Amygdala (tissue), 56 donors: ENCODE measurements at regions not wholly inside any gene's neighbourhood (a gene's known extent, or its start where the extent isn't known, plus 50 kb on each side); places are given as distances from the start of the nearest gene placed in this dataset.

Experiments used
- DNase-seq, 56 donors: peaks; one replicate each; lab custom pipeline; 2025; lab: John Stamatoyannopoulos, UW

DNA sequence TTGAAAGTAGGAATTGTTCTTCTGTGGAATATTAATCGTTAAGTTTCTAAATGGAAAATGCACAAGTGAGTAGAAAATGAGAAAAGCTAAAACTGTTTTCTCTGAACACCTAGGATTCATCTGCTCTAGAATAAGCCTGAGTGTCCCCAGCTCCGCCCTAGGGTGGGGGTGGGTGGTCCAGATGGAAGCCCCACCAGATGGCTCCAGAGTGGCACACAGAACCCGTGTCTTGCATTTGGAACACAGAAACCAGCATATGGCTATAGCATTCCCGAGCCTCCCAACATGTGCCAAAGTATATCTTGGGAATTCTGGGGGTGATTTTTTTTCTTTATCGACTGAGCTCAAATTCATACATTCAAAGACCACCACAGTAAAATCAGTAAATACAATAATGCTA lies 517.7 kb upstream of the PSMD7 start:
- DNase-seq, result peak in 7 of 56 donors; percentile 1 to 26 (median 6)

DNA sequence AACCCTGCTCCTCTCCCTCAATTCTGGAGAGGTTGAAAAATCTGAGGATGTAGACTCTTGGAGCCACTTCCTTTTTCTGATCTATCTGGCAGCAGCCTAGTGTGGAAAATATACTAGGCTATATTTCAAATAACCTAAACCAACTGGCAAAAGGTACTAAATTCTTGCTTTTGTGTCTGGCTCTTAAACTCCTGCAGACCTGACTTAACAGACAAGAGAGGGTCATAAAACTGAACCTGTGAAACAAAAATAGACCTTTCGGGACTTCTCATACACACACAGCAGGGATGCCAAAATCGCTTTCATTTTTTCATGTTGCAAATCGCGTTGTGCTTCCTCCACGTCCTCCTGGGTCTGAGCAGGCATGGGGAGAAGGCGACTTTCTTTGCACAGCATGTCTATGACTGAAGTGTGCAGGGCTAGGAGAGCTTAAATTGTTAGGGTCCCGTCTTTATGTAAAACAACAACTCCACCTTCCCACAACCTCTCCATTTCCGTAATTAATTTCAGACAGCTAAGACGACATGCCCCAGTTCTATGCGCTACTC lies 520.7 kb upstream of the PSMD7 start:
- no peak for DNase-seq

DNA sequence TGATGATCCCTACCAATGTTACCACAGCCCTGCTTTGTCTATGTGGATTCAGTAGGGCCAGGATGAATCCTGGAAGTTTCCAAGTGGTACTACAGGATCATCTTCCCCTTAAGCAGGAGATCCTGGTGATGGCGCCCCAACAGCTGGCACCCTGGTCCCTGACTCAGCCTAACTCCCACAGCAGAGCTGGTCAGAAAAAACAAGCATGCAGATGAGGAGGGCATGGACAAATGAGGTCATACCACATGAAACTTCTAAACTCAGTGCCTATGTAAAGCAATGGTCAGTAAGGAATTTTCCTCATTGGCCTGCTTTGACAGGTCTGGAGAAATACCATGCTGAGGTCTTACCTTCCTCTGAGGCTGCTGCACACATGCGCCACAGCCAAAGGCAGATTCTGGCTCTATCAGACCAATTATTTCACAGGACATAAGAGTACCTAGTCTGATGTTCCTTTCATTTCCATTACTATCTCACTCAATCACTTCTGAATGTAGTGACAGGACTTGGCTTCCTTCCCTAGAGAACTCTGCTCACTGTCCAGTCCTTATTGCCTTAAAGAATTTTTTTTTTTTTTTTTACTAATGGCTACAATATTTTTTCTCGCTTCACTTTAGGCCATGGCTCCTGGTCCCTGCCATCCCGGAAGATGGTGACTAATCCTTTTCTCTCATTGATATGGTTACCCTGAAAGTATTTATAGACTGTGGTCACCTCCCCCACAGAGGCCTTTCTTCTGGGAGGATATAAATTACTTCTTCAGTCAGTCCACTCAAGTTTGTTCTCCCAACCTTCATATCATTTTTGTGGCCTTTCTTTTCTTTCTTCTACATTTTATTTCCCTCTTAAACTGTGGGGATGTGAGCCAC lies 525.2 kb upstream of the PSMD7 start:
- DNase-seq, result no peak

DNA sequence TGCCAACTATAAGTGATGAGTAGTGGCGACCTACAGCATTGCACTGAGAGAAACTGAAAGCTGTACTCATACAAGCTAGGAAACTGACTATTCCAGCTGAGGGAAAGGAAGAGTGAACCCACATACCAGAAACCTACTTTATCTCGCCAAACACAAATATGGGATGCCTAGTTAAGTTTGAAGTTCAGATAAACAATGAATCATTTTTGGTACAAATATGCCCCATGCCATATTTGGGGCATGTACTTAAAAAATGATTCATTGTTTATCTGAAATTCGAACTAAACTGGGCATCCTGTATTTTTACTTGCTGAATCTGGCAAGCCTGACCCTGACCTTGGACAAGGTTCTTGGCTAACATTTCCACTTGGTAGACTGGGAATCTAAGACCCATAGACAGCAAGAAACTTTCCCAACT lies 527.8 kb upstream of the PSMD7 start:
- DNase-seq, result no peak

DNA sequence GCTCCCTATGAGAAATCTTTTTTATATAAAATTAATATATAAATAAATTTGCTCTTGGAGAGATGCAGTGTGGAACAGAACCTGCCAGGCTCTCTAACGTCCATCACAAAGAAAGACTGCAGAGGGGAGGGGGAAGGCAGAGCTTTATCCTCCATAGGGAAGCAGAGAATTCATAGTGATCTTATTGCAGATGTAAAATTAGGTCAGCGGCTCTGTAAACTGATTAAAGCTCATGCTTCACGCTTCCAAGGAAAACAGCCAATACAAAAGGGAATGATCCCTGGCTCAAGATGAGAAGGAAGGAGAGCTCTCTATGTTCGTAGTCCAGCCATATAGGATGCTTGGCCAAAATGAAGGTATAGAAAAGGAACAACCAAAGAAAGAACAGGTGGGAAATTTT lies 532.3 kb upstream of the PSMD7 start:
- DNase-seq, result no peak

DNA sequence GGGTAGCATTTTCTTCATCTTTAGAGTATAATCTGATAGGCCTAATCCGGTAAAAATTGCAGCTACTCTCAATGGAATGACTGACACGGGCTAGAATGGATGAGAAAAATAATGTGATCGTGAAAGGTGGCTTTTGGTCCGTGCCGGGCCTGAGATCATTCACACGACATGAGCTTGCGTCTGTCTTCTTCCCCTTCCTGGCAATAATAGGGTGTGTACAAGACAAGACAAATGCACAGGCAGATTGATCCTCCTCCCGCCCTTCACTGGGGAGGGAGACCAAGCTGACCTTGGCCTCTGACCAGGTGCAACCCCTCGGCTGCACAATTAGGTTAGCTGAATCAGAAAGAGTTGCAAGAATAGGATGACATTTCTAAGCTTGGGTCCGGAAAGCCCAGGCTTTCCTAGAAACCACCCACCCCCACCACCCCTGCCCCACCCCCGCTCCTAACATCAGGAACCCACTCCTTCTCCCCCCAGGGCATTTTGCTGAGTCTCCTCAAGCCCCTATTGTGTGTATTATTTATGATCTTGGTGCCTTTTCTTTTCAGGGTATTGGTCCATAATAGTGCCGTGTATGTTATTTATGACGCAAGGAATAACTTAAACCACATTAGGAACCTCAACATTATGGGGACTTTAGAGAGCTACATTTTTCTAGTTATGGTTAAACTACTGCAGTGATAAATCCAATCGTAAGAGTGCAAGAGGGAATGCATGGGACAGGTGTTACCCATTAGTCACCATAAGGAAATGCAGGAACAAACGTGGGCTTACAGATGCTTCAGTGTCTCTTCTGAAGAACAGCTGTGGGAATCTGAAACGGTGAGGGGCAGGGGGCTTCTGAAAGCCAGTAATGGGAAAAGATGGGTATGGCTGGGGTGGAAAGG lies 540.1 kb upstream of the PSMD7 start:
- no peak for DNase-seq

DNA sequence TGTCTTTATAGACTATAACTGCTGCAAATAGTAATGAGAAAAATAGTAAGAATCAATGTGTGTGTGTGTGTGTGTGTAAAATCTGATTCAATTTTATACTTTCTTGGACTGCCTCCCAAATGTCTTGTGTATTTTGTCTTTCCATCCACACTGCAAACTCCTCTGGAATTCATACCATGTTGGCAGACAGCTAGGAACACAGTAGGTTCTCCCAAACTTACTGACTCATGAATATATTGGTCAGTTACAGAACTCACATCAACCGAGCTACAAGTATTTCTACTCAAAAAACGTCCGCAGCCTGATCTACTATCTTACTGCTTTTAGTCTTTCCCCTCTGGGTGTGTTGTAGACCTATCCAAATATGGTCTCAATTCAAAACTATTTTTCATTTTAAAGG lies 542.7 kb upstream of the PSMD7 start:
- no peak for DNase-seq

DNA sequence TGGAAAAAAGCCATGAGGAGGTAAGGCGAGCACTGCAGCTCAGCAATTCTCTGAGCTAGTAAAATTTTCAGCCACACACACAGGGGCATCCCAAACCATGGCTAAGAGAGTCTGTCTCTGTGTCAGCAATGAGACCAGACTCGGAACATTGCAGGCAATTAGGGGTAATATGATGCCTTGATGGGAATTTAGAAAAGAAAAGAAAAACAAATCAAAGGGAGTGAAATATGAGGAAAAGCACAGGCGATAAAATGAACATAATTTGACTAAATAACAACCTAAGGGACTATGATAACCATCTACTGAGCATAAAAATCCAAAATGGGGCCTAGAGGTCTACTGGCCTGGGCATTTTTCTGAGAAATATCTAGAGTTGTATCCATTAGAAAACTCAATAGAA lies 546.0 kb upstream of the PSMD7 start:
- no peak for DNase-seq

DNA sequence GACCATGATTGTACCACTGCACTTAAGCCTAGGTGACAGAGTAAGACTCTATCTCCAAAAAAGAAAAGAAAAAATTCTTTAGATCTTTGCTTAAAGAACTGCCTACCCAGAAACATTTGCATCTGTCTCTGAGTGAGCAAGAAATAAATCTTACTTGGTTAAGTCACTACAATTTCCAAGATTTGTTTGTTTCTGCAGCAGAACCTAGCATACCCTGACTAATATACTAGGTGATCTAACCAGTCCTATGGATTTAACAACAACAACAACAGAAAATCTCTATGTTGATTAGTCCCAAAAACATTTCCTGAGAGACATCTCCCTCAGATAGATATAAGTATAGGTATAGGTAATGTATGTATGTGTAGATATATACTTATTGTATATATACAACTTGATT lies 549.3 kb upstream of the PSMD7 start:
- no peak for DNase-seq

DNA sequence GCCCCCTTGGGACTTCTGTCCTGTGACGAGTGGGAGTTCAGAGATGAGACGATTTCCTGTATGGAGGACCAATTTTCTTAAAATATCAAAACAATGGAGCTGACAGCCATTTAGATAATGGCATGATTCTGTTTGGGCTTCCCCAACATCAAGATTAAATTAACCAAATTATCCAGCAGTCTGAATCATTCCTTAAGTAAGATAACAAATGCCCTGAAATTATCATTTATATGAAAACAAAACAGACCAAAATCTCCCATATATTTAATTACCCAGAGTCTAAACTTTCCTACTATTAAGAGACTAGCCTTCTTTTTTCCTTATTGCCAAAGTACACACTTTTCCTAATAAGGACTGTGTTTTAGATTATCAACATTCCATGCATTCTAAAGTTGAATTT lies 550.1 kb upstream of the PSMD7 start:
- no peak for DNase-seq

DNA sequence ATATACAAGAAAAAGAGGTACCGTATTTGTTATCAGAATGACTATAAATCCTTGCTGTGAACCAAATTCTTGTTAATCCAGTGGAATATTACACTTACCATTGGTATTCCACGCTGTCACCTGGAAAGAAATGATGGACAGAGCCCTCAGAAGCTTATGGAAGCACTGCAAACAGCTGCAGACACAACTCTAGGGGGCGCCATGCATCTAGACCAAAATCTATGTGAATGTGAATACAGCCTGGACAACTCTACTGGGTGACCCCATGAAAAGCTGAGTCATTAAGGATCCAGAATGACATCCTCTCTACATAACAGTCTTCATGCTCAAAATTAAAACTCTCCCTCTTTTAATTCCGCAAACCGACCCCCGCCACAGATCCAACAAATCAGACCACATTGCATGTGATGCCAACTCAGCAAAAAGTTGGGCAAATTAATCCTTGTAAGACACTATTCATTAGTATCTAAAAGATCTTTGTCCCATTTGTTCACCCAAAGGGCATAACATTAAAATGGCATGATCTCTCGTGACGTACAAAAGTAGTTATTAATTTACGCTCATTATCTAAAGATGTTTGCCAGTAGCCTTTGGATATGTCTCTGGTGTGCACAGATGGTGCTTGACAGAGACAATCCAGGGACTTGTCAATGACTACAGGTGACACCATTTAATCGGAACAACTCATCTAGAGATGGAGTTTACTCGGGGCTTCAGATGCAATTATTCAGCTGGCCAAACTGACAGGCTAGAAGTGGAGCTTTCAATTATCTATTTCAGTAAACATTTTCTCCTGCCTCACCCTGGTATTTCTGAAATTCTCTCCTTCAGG lies 552.7 kb upstream of the PSMD7 start:
- peak in 1 of 56 donors; percentile 0 for DNase-seq

DNA sequence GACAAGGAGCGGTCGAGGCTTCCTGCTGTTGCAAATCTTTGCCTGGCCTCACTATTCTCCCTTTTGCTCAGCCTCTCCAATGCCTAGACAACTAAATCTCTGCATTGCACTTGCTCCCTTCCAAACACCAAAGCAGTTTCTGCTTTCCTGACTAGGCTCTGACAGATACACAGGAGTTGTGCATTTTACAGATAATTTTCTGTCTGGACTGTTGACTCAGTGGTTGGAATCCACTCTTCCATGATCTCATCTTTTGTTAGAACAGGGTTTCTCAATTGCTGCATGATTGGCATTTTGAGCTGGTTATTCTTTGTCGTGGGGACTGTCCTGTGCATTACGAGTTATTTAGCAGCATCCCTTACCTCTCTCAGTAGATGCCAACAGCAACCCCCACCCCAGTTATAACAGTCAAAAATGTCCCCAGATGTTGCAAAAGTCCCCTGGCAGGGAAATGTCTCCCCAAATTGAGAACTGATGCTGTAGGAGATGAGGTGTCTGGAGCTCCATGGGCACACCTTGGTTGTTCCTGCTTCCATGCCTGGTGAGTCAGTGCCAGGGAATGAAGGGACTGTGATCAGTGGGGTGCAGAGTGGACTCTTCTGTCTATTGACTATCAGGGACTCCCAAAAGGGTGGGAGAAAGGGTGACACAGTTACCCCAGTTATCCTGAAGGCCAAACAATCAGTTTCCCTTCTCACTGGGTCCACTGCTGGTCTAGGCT lies 557.4 kb upstream of the PSMD7 start:
- DNase-seq, result no peak

DNA sequence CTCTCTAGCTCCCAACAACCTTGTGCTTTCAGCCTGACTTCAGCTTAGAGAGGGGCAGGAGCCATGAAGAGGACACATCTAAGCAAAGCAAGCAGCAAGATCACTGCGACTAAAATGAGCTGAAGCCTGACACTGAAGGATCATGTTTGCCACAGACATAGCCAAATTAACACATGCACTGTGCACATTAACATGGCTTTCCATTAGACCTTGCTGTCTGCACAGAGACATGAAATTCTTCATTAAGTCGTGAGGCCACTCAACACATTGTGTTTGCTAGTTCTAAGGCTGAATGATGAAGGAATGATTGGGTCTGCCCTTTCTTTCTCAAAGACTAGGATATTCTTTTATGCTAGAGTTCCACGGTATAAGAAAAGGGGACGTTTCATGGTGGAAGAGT lies 558.3 kb upstream of the PSMD7 start:
- DNase-seq, result no peak

DNA sequence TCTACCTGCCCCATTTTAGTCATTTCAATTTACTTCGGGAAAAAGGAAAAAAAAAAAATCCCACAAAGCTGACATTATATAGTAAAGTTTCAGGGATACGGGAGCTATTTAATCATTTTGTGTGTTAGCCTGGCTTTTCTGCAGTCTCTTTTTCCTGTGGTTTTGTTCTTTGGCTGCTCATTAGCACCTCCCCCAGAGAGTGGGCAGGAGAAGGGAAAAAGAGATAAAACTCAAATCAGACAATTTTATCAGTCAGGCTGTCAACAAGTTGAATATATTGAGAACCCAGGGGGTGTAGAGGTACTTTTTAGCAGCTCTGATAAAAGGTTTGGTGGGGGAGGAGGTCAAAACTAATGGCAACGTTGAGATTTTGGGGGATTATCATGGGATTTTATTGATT lies 559.0 kb upstream of the PSMD7 start:
- DNase-seq, result no peak

DNA sequence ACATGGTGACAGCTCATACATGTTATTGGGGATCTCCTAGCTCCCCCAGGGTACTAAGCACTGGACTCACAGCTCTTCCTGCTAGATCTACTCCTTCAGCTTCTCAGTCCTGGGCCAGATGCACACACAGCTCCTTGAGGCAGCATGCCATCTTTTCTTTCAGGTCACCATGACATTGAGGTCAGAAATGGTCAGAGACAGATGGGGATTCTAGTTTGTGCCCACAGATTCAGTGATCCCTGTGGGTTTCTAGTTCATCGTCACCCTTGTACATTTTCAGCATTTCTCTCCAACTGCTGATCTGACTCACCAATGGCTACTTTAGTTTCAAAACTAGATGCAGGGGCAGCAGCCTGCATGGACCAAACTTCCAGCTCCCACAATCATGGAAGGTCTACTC lies 560.7 kb upstream of the PSMD7 start:
- no peak for DNase-seq

DNA sequence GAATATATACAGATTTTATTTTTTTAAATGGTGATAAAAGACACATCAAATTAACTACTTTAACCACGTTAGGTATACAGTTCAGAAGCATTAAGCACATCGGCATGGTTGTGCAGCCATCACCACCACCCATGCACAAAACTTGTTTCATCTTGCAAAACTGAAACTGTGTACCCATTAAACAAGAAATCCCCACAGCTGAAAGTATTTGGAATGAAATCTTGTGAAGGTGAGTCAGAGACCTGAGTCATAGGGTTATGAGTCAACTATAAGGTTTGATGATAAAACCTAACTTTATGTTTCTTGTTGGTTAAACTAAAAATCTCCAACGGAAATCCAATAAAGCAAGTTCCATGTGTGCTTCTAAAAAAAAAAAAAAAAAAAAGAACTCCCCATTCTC lies 561.6 kb upstream of the PSMD7 start:
- DNase-seq, result no peak

DNA sequence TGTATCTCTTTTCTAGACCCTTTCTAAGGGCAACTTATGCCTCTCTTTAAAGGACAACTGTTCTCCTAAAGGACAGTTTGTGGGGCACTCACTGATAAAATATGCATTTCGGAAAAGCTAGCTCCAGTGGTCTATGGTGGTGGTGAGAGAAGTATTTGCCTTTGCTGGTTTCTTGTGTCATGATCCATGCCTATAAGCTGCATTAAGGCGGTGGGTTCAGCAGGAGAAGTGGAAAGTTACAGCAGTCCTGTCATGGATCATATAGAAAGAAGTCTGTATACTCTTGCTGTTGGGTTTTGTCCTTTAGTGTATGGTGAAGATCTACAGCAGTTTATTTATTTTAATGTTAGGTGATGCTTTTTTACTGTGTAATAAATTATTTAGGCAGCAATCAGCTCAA lies 563.9 kb upstream of the PSMD7 start:
- DNase-seq, result no peak

DNA sequence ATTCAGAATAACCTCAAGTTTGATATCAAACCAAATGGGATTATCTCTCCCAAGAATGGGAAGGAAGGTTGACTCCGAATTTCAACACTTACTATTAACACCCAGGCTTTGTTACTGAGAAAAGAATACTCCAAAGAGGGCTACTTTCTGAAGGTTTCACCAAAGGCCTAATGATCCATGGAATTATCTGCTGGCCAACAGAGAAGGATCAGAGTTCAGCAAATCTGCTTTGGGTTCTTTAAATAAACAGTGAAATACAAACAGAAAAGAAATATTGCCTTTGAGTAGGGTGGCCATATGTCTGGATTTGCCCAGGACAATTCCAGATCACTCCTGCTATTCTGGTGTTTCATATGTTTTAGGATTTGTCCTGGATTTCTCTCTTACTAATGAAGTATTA lies 564.5 kb upstream of the PSMD7 start:
- no peak for DNase-seq

DNA sequence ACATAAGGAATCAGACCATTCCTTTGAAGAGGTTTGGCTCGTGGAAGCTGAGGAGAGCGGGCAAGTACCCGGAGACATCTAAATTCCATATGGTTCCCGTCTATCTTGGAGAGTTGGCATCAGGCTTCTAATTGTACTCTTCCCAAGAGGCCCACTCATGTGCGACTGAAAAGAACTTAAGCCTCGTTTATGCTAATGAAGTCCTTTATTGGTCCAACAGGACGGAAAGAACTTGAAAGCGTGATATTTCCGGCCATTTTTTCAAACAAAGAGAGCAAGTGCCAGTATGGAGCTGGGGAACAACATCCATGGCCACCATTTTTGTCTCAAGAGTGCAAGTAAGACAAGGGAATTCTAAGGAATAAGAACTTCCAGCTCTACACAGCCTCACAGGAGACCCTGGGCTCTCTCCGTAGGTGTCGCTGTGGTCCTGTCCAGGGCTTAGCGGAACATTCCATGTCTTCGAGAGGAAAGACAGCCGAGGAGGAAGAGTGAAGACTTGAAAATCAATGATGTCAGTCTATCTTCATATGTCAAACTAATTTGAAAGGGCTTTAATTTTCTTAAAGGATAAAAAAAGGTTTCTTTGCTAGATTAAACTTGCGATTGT lies 566.0 kb upstream of the PSMD7 start:
- DNase-seq, result no peak
